Prostate gland (tissue), 2 donors: ENCODE measurements at regions not wholly inside any gene's neighbourhood (a gene's known extent, or its start where the extent isn't known, plus 50 kb on each side); places are given as distances from the start of the nearest gene placed in this dataset.

Experiments used
- POLR2A ChIP-seq: fragments of 450-650 bp; IDR thresholded peaks from one replicate; pipeline ENCODE4 v1.6.1; 2016; ENCODE audit warnings: antibody characterized with exemption, mild to moderate bottlenecking
- POLR2AphosphoS5 ChIP-seq: sonication (generic); formaldehyde crosslinking; IDR thresholded peaks from one replicate; pipeline ENCODE4 v1.6.1; 2017; ENCODE audit warnings: antibody characterized with exemption
- TF ChIP-seq, protein P1 (sequence below), 4 experiments: fragments of 200-600 bp in 2 of 4; fragments of 450-650 bp in 2 of 4; sonication (generic) in 2 of 4; IDR thresholded peaks; 1 replicate in 3 of 4; 2 replicates in 1 of 4; pipeline ENCODE4 v1.5.1; 2016 to 2019; ENCODE audit warnings: antibody characterized with exemption in 4 of 4, mild to moderate bottlenecking in 2 of 4, moderate library complexity in 2 of 4

DNA sequence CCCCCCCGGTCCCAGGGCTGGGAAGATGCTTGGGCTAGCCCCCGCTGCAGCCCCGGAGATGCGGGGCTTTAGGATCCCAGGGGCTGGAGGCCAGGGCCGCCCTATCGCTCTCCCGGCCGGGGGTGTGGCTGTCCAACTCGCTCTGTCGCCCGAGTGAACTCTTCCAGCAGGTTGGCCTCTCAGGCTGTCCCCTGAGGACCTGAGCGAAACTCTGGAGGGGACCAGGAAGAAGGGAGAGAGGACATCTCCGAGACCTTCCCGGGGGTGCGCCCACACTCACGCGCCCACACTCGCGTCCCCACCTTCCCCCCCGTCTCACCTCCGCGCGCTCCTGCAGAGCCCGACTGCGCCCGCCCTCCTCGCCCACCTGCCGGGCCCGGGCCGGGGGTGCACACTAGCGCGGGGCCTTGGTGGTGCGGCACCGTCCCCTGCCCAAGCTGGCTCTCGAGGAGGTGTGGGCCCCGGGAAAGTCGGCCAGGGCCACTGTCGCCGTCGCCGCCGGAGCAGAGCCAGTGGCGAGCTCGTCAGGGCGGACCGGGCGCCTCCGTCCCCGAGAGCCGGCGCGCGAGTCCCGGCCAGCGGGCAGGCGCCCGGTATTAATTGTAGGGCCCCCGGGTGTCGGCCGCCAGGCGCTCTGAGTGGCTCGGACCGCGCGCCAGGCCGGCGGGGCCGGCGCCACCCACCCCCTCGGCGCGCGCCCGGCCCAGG is 101.7 kb upstream of the SVIL start:
- TF ChIP-seq POLR2A (peak; percentile 62), POLR2AphosphoS5 (no peak)
- TF ChIP-seq, protein P1, sequence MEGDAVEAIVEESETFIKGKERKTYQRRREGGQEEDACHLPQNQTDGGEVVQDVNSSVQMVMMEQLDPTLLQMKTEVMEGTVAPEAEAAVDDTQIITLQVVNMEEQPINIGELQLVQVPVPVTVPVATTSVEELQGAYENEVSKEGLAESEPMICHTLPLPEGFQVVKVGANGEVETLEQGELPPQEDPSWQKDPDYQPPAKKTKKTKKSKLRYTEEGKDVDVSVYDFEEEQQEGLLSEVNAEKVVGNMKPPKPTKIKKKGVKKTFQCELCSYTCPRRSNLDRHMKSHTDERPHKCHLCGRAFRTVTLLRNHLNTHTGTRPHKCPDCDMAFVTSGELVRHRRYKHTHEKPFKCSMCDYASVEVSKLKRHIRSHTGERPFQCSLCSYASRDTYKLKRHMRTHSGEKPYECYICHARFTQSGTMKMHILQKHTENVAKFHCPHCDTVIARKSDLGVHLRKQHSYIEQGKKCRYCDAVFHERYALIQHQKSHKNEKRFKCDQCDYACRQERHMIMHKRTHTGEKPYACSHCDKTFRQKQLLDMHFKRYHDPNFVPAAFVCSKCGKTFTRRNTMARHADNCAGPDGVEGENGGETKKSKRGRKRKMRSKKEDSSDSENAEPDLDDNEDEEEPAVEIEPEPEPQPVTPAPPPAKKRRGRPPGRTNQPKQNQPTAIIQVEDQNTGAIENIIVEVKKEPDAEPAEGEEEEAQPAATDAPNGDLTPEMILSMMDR (IDR thresholded peaks at IDR 0.05), result peak in 2 of 4 experiments; percentile 40 to 41
